Breast epithelium (tissue), 3 donors: ENCODE measurements at regions not wholly inside any gene's neighbourhood (a gene's known extent, or its start where the extent isn't known, plus 50 kb on each side); places are given as distances from the start of the nearest gene placed in this dataset.

Experiments
- POLR2A ChIP-seq: fragments of 450-650 bp; IDR thresholded peaks from one replicate; pipeline ENCODE4 v1.6.1; 2016; ENCODE audit warnings: antibody characterized with exemption, mild to moderate bottlenecking, moderate library complexity
- TF ChIP-seq, protein P1 (sequence below), 3 donors: fragments of 450-650 bp; IDR thresholded peaks; one replicate each; pipeline ENCODE4 v1.5.1; 2016 to 2017; ENCODE audit warnings: antibody characterized with exemption in 3 of 3, mild to moderate bottlenecking in 3 of 3, moderate library complexity in 3 of 3

DNA sequence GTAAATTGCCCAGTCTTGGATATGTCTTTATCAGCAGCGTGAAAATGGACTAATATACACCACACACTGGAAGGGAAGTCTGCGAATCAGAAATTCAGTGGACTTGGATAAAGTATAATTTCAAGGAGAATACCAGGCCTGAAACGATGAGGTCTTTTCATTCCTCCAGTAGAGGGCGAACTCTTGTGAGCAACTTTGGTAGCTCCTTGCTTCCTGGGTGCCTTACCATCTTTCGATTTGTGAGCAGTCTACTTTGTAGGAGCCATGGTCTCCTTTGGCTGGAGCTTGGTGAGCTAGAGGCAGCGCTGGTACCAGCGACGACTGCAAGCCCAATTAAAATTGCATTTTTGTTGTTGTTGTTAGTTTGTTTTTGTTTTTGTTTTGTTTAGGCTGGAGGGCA lies 791.9 kb downstream of the FAT4 start:
- no peak for TF ChIP-seq POLR2A
- TF ChIP-seq, protein P1, sequence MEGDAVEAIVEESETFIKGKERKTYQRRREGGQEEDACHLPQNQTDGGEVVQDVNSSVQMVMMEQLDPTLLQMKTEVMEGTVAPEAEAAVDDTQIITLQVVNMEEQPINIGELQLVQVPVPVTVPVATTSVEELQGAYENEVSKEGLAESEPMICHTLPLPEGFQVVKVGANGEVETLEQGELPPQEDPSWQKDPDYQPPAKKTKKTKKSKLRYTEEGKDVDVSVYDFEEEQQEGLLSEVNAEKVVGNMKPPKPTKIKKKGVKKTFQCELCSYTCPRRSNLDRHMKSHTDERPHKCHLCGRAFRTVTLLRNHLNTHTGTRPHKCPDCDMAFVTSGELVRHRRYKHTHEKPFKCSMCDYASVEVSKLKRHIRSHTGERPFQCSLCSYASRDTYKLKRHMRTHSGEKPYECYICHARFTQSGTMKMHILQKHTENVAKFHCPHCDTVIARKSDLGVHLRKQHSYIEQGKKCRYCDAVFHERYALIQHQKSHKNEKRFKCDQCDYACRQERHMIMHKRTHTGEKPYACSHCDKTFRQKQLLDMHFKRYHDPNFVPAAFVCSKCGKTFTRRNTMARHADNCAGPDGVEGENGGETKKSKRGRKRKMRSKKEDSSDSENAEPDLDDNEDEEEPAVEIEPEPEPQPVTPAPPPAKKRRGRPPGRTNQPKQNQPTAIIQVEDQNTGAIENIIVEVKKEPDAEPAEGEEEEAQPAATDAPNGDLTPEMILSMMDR (IDR thresholded peaks at IDR 0.05) = no peak
